CD4-positive, alpha-beta T cell treated with Interleukin-17A for 1 hour (primary cell): ENCODE measurements at regions not wholly inside any gene's neighbourhood (a gene's known extent, or its start where the extent isn't known, plus 50 kb on each side); places are given as distances from the start of the nearest gene placed in this dataset.
"Not testable (repeated sequence)": the region's sequence is repeated elsewhere in the genome, so short reads cannot be mapped to it uniquely, and the experiment has no call there.

Experiments used
- DNase-seq: peaks from one replicate; pipeline ENCODE4 v3.0.0-alpha.2; 2020

- no peak for DNase-seq
Observed at GRCh38 chr12:65656891-65657351, 167.4 kb upstream of the HMGA2 start.

- DNase-seq, result no peak
Observed at GRCh38 chr12:65657635-65658034, 166.6 kb upstream of the HMGA2 start.

- no peak for DNase-seq
Observed at GRCh38 chr12:65658360-65658759, 165.9 kb upstream of the HMGA2 start.

GRCh38 chr12:65659681-65660080, 164.6 kb upstream of the HMGA2 start:
- no peak for DNase-seq

- DNase-seq, result no peak
Observed at GRCh38 chr12:65660096-65660495, 164.2 kb upstream of the HMGA2 start.

- DNase-seq, result no peak
Observed at GRCh38 chr12:65660836-65661235, 163.4 kb upstream of the HMGA2 start.

GRCh38 chr12:65662590-65662989, 161.7 kb upstream of the HMGA2 start:
- no peak for DNase-seq

GRCh38 chr12:65663097-65663496, 161.2 kb upstream of the HMGA2 start:
- DNase-seq, result no peak

GRCh38 chr12:65663648-65664047, 160.6 kb upstream of the HMGA2 start:
- no peak for DNase-seq

GRCh38 chr12:65664715-65665250, 159.5 kb upstream of the HMGA2 start:
- DNase-seq, result no peak

- DNase-seq, result no peak
Observed at GRCh38 chr12:65665817-65666216, 158.5 kb upstream of the HMGA2 start.

GRCh38 chr12:65666876-65667275, 157.4 kb upstream of the HMGA2 start:
- DNase-seq, result no peak

- DNase-seq, result no peak
Observed at GRCh38 chr12:65667932-65668331, 156.4 kb upstream of the HMGA2 start.

- no peak for DNase-seq
Observed at GRCh38 chr12:65668981-65669695, 155.1 kb upstream of the HMGA2 start.

GRCh38 chr12:65670775-65671174, 153.5 kb upstream of the HMGA2 start:
- no peak for DNase-seq

- no peak for DNase-seq
Observed at GRCh38 chr12:65672441-65672840, 151.8 kb upstream of the HMGA2 start.

GRCh38 chr12:65673156-65673690, 151.1 kb upstream of the HMGA2 start:
- no peak for DNase-seq

GRCh38 chr12:65673732-65674131, 150.6 kb upstream of the HMGA2 start:
- no peak for DNase-seq

GRCh38 chr12:65675141-65675621, 149.1 kb upstream of the HMGA2 start:
- DNase-seq, result no peak

- not testable (repeated sequence) for DNase-seq
Observed at GRCh38 chr12:65678172-65678571, 146.1 kb upstream of the HMGA2 start.

- no peak for DNase-seq
Observed at GRCh38 chr12:65681226-65681625, 143.1 kb upstream of the HMGA2 start.

GRCh38 chr12:65682112-65682511, 142.2 kb upstream of the HMGA2 start:
- no peak for DNase-seq

GRCh38 chr12:65684906-65685305, 139.4 kb upstream of the HMGA2 start:
- no peak for DNase-seq

- DNase-seq, result no peak
Observed at GRCh38 chr12:65685514-65685913, 138.8 kb upstream of the HMGA2 start.
